NCI-H146 treated with DMSO at 0.1 percent for 48 hours (cell line): ENCODE measurements at regions not wholly inside any gene's neighbourhood (a gene's known extent, or its start where the extent isn't known, plus 50 kb on each side); places are given as distances from the start of the nearest gene placed in this dataset.
"Not testable (repeated sequence)": the region's sequence is repeated elsewhere in the genome, so short reads cannot be mapped to it uniquely, and the experiment has no call there.

Source experiments
- DNase-seq: peaks from one replicate; lab custom pipeline; 2025; ENCODE audit not compliant: unreplicated experiment; lab: John Stamatoyannopoulos, UW

GRCh38 chr17:20733923-20734322 is 154.4 kb downstream of the CDRT15L2 start:
- DNase-seq: no peak

- no peak for DNase-seq
These were observed 156.3 kb downstream of the CDRT15L2 start for GRCh38 chr17:20735796-20736195.

GRCh38 chr17:20737636-20738035 is 158.1 kb downstream of the CDRT15L2 start:
- DNase-seq: not testable (repeated sequence)

- no peak for DNase-seq
These were observed 191.6 kb downstream of the CDRT15L2 start for GRCh38 chr17:20771104-20771503.

- no peak for DNase-seq
These were observed 195.1 kb downstream of the CDRT15L2 start for GRCh38 chr17:20774472-20775135.

- no peak for DNase-seq
These were observed 195.8 kb downstream of the CDRT15L2 start for GRCh38 chr17:20775331-20775730.

- DNase-seq: no peak
These were observed 200.0 kb downstream of the CDRT15L2 start for GRCh38 chr17:20779521-20779920.

GRCh38 chr17:20781260-20781659 is 201.7 kb downstream of the CDRT15L2 start:
- DNase-seq: no peak

GRCh38 chr17:20781869-20782268 is 202.3 kb downstream of the CDRT15L2 start:
- DNase-seq: not testable (repeated sequence)

- no peak for DNase-seq
These were observed 203.6 kb downstream of the CDRT15L2 start for GRCh38 chr17:20783091-20783490.

- DNase-seq: no peak
These were observed 204.7 kb downstream of the CDRT15L2 start for GRCh38 chr17:20784100-20784665.

GRCh38 chr17:20787281-20787680 is 207.8 kb downstream of the CDRT15L2 start:
- no peak for DNase-seq

GRCh38 chr17:20791626-20792025 is 212.1 kb downstream of the CDRT15L2 start:
- no peak for DNase-seq

- not testable (repeated sequence) for DNase-seq
These were observed 215.0 kb downstream of the CDRT15L2 start for GRCh38 chr17:20794532-20794931.

GRCh38 chr17:20797292-20797691 is 217.8 kb downstream of the CDRT15L2 start:
- DNase-seq: no peak

GRCh38 chr17:20800146-20800545 is 220.6 kb downstream of the CDRT15L2 start:
- no peak for DNase-seq

GRCh38 chr17:20805751-20806150 is 226.2 kb downstream of the CDRT15L2 start:
- no peak for DNase-seq

- DNase-seq: not testable (repeated sequence)
These were observed 228.0 kb downstream of the CDRT15L2 start for GRCh38 chr17:20807566-20807965.

- not testable (repeated sequence) for DNase-seq
These were observed 227.4 kb downstream of the USP22 start for GRCh38 chr17:20815410-20815809.

- DNase-seq: no peak
These were observed 218.9 kb downstream of the USP22 start for GRCh38 chr17:20823905-20824304.

- no peak for DNase-seq
These were observed 217.3 kb downstream of the USP22 start for GRCh38 chr17:20825539-20825938.

GRCh38 chr17:20840453-20840852 is 202.4 kb downstream of the USP22 start:
- not testable (repeated sequence) for DNase-seq
